ENCODE measurements at regions not wholly inside any gene's neighbourhood (a gene's known extent, or its start where the extent isn't known, plus 50 kb on each side); places are given as distances from the start of the nearest gene placed in this dataset.

DNA sequence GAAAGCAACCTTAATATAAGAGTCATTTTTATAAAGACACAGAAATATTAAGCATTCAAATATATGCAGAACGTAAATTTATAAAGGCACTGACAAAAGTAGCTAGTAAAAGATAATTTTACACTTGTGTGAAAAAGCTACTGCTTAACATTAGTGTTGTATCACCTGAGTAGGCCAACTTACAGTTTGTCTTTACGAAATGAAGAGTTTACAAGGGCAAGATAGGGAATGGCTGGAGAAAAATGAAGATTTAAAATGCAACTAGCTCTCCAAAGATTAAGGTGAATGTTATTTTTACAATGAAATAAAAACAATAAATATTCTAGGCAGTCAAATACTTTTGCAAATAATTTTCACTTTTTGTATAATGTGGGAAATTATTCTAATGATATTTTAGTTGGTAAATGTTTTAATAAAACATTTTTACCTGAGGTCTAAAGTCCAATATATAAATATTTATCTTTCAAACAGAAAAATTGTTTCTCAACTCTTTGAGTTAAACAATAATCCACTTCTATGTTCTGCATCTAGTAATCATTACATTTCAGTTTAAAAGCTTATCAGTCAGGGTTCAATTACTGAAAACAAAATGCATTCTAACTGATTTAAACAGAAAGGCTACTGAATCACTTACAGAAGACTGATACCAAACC, 382.6 kb downstream of the IPMK start:
- CTCF ChIA-PET = no interaction called here
- TF ChIP-seq, protein P1, sequence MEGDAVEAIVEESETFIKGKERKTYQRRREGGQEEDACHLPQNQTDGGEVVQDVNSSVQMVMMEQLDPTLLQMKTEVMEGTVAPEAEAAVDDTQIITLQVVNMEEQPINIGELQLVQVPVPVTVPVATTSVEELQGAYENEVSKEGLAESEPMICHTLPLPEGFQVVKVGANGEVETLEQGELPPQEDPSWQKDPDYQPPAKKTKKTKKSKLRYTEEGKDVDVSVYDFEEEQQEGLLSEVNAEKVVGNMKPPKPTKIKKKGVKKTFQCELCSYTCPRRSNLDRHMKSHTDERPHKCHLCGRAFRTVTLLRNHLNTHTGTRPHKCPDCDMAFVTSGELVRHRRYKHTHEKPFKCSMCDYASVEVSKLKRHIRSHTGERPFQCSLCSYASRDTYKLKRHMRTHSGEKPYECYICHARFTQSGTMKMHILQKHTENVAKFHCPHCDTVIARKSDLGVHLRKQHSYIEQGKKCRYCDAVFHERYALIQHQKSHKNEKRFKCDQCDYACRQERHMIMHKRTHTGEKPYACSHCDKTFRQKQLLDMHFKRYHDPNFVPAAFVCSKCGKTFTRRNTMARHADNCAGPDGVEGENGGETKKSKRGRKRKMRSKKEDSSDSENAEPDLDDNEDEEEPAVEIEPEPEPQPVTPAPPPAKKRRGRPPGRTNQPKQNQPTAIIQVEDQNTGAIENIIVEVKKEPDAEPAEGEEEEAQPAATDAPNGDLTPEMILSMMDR (IDR thresholded peaks at IDR 0.05; ENCODE audit: insufficient read depth, low read length, missing control alignments) = no peak
- POLR2A ChIA-PET = no interaction called here
- DNase-seq (ENCODE audit: low read depth, low spot score) = no peak
- no peak overlapping the region for H3K4me3 ChIP-seq (ENCODE audit: low read depth, low read length)

DNA sequence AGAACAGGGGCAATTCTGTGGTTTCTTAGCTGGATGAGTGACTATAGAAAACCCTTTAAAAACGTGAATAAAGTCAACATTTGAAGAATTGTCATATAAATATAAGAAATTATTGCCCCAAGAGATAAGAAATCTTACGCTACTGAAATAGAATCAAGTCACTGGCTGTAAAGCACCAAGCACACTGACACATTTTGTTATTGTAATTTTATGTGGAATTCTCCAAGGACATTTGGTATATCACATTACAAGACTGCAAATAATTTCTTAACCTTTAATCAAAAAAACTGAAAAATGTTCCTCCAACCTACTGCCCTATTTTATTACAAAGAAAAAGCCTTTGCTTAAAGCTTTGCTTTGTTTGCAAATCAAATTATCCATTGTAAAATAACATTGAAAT, 383.3 kb downstream of the IPMK start:
- DNase-seq (ENCODE audit: low read depth, low spot score) = no peak
- H3K4me3 ChIP-seq (ENCODE audit: low read depth, low read length) = no peak overlapping the region
- POLR2A ChIA-PET = no interaction called here
- TF ChIP-seq, protein P1 (IDR thresholded peaks at IDR 0.05; ENCODE audit: insufficient read depth, low read length, missing control alignments) = no peak
- CTCF ChIA-PET = no interaction called here

DNA sequence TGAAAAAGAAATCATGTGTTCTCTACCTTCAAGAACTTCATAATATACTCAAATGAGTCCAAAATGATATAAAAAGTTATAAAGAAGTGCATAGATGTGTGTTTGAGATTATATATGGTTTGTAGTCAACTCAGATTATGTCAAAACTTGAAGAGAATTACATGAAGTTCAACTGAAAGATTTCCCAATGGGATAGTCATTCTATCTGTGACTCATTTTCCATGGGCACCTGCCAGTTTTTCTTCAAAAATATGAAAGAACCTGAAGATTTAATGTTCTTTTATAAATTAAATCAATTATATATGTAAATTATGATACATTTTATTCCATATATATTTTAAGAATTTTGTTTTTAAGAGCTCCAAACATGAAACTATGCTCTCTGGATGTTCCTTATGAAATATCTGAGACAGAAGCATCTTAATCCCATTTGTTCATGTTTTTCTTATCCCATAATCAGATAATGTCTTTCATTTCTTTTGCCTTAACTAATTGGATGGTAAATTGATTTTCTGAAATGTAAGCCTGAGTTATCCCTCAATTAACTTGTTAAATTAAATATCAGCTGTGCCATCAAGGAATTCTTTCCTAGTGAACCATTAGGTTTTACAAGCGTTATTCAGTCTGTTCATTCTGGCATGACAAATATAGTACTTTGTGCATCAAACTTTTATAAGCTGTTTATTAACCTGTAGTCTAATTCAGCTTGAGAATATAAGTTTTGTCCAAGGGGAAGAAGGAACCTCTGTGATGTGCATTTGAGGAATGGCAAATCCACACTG, 387.1 kb downstream of the IPMK start:
- ChIA-PET POLR2A (no interaction called here), CTCF (no interaction called here)
- TF ChIP-seq, protein P1 (IDR thresholded peaks at IDR 0.05; ENCODE audit: insufficient read depth, low read length, missing control alignments) = no peak
- H3K4me3 ChIP-seq (ENCODE audit: low read depth, low read length) = no peak overlapping the region
- DNase-seq (ENCODE audit: low read depth, low spot score) = no peak

DNA sequence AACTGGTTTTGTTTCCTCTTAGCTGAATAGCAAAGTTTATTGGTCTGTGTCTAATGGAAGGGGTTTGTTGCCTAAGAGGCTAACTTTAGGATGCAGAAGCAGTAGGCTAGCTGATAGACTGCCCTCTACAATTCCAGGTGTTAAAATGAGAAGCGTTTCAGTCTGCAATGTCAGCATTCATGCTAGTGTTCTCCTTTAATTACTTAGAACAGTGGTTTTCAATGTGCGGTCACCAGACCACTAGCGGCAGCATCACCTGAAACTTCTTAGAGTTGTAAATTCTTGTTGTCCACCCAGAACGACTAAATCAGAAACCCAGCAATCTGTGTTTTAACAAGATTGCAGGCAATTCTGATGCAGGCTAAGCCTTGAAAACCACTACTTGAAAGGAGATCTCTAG, 392.9 kb downstream of the IPMK start:
- no peak overlapping the region for H3K4me3 ChIP-seq (ENCODE audit: low read depth, low read length)
- TF ChIP-seq, protein P1 (IDR thresholded peaks at IDR 0.05; ENCODE audit: insufficient read depth, low read length, missing control alignments) = no peak
- DNase-seq (ENCODE audit: low read depth, low spot score) = no peak
- CTCF ChIA-PET = no interaction called here
- POLR2A ChIA-PET = no interaction called here

DNA sequence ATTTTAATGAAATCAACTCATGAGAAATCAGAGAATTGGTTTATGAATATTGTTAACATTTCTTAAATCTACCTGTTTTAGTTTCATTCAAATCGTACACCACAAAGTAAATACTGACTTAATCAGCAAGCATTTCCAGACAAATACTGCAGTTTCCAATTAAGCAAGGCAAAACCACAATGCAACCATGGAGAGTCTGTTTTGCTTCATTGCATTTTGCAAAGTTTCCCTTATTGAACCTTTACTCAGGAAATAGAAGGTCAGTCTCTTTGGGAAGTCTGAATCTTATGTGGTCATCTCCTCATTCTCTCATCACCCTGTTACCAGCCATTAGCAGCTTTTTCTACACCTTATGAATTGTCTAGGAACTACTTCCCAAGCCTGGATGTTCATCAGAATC, 400.5 kb downstream of the IPMK start:
- ChIA-PET CTCF (no interaction called here), POLR2A (no interaction called here)
- no peak for DNase-seq (ENCODE audit: low read depth, low spot score)
- H3K4me3 ChIP-seq (ENCODE audit: low read depth, low read length) = no peak overlapping the region
- TF ChIP-seq, protein P1 (IDR thresholded peaks at IDR 0.05; ENCODE audit: insufficient read depth, low read length, missing control alignments) = no peak

DNA sequence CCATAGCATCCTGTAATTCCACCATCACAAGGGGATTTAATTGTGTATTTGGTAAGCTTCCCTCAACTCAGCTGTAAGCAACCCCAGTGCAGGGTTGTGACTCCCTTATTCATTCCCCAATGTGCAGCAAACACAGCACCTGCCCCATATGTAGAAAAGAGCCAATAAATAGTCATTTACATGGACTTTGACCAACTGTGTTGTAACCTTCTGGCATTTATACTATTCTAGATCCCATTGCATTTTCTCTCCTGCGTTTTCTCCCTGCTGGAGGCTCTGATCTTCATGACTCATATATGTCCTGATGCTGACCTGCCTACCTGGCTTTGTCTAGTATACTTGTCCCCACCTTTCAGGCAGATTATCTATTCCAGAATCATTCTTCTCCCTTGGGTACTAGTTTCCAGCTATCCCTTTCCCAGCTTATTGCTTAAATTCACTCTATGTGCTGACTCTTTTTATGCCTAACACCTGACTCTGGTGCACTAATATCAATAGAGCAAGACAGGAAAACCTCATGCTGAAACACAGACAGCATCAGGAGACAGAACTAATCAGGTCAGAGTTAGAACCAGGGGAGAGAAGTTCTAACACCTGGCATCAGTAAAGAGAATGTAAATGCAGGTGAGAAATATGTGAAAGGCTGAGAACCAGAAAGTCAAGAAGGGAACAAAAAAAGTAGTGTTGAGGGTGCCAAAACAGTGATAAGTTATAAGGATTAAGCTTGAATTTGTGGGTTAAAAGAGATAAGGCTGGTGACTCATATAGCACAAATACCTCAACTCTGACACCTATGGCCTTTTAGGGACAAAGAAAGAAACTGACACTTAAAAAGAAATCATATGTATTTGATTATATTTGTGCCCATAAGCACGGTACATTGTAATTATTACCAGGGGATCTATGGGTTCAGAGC, 402.7 kb downstream of the IPMK start:
- DNase-seq (ENCODE audit: low read depth, low spot score) = no peak
- ChIA-PET CTCF (no interaction called here), POLR2A (no interaction called here)
- H3K4me3 ChIP-seq (ENCODE audit: low read depth, low read length) = no peak overlapping the region
- TF ChIP-seq, protein P1 (IDR thresholded peaks at IDR 0.05; ENCODE audit: insufficient read depth, low read length, missing control alignments) = no peak
